ENCODE measurements at regions not wholly inside any gene's neighbourhood (a gene's known extent, or its start where the extent isn't known, plus 50 kb on each side); places are given as distances from the start of the nearest gene placed in this dataset.

GRCh38 chr18:52136532-52136931 lies 203.5 kb upstream of the DCC start:
- no peak for TF ChIP-seq SIN3A (IDR thresholded peaks at IDR 0.05; ENCODE audit: borderline replicate concordance, insufficient read depth, low read length)
- no peak for TF ChIP-seq POLR2AphosphoS5 (IDR thresholded peaks at IDR 0.05; ENCODE audit: low read depth, low read length)
- no peak for TF ChIP-seq TAF1 (IDR thresholded peaks at IDR 0.05; ENCODE audit: borderline replicate concordance, insufficient read depth, low read length)
- no peak for TF ChIP-seq REST (IDR thresholded peaks at IDR 0.05; ENCODE audit: insufficient read depth in 1 of 2, low read depth in 2 of 2, low read length in 2 of 2)
- no peak for TF ChIP-seq FOXP2 (optimal IDR thresholded peaks at IDR 0.05; ENCODE audit: borderline replicate concordance, extremely low read depth, extremely low read length, insufficient read depth)

Data from PFSK-1 (cell line).